SK-N-SH (cell line): ENCODE measurements at regions not wholly inside any gene's neighbourhood (a gene's known extent, or its start where the extent isn't known, plus 50 kb on each side); places are given as distances from the start of the nearest gene placed in this dataset.

Experiments
- CTCF ChIP-seq: fragments of 200-600 bp; sonication (generic); IDR thresholded peaks from 2 replicates; pipeline ENCODE4 v1.6.1; 2017; ENCODE audit warnings: antibody characterized with exemption, mild to moderate bottlenecking, moderate library complexity
- EP300 ChIP-seq, 2 experiments: IDR thresholded peaks; 2 replicates each; pipeline versions ENCODE4 v1.4.0 to v1.6.1; 2012; ENCODE audit warnings: borderline replicate concordance in 1 of 2, low read depth in 1 of 2, low read length in 1 of 2
- FOXM1 ChIP-seq: IDR thresholded peaks from 2 replicates; pipeline ENCODE4 v1.4.0; 2012; ENCODE audit warnings: low read depth, mild to moderate bottlenecking
- GATA2 ChIP-seq: sonication (generic); formaldehyde crosslinking; IDR thresholded peaks from 2 replicates; pipeline ENCODE4 v1.5.0; 2020; ENCODE audit warnings: mild to moderate bottlenecking, missing genetic modification reagents
- MAX ChIP-seq: IDR thresholded peaks from 2 replicates; pipeline ENCODE4 v1.4.0; 2012; ENCODE audit warnings: low read depth
- MXI1 ChIP-seq: IDR thresholded peaks from 2 replicates; pipeline ENCODE4 v1.6.1; 2012; ENCODE audit warnings: mild to moderate bottlenecking, low read depth, low read length, improper control_type of control experiment
- NFIC ChIP-seq: IDR thresholded peaks from 2 replicates; pipeline ENCODE4 v1.4.0; 2012; ENCODE audit warnings: borderline replicate concordance
- POLR2AphosphoS5 ChIP-seq: IDR thresholded peaks from 2 replicates; pipeline ENCODE4 v1.6.1; 2012; ENCODE audit warnings: low read depth, low read length
- RAD21 ChIP-seq: IDR thresholded peaks from 2 replicates; pipeline ENCODE4 v1.6.1; 2012; ENCODE audit warnings: mild to moderate bottlenecking, low read length
- TAF1 ChIP-seq: IDR thresholded peaks from 2 replicates; pipeline ENCODE4 v1.6.1; 2012; ENCODE audit warnings: low read depth, mild to moderate bottlenecking, low read length, moderate library complexity, borderline replicate concordance
- TCF12 ChIP-seq: IDR thresholded peaks from 2 replicates; pipeline ENCODE4 v1.4.0; 2012
- TEAD4 ChIP-seq: IDR thresholded peaks from 2 replicates; pipeline ENCODE4 v1.4.0; 2012; ENCODE audit warnings: mild to moderate bottlenecking, borderline replicate concordance; ENCODE audit not compliant: insufficient read depth
- USF1 ChIP-seq: IDR thresholded peaks from 2 replicates; pipeline ENCODE4 v1.4.0; 2012; ENCODE audit warnings: low read depth, borderline replicate concordance
- YY1 ChIP-seq: IDR thresholded peaks from 2 replicates; pipeline ENCODE4 v1.4.0; 2012; ENCODE audit warnings: low read depth, mild to moderate bottlenecking

- TF ChIP-seq CTCF (no peak), NFIC (no peak), USF1 (no peak), TCF12 (no peak), TEAD4 (no peak), POLR2AphosphoS5 (no peak), EP300 (IDR thresholded peaks at IDR 0.05; ENCODE audit: borderline replicate concordance in 1 of 2, low read depth in 1 of 2, low read length in 1 of 2) (no peak), RAD21 (no peak), FOXM1 (no peak), MAX (no peak), GATA2 (CRISPR knock-in tag) (no peak), MXI1 (no peak), TAF1 (no peak), YY1 (no peak)
Measured at GRCh38 chr10:2067015-2067414, 329.7 kb upstream of the ADARB2 start.
